ENCODE measurements at regions not wholly inside any gene's neighbourhood (a gene's known extent, or its start where the extent isn't known, plus 50 kb on each side); places are given as distances from the start of the nearest gene placed in this dataset.

GRCh38 chr17:5686074-5686635 lies 101.8 kb upstream of the NLRP1 start:
- no peak overlapping the region for H3K4me3 ChIP-seq (ENCODE audit: low read depth, low read length)
- TF ChIP-seq CTCF (conservative IDR thresholded peaks at IDR 0.05; ENCODE audit: low read depth, low read length) = no peak

DNA sequence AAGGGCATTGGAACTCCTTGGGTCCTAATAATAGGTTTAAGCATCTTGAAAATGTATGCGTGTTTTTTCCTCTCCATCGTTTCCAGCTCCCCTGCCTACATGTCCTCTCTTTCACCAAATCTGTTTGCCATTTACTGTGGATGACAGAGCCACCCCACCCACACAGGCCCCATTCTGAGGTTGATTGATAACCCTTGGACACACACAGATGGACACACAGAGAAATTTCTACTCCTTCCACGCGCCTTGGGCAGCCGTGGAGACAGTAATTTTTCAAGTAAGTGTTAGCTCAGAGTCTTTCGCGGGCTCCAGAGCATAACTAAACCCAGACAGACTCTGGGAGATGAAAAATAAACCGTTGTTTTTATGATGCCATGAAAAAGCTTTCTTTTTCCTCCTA lies 103.3 kb upstream of the NLRP1 start:
- H3K4me3 ChIP-seq (ENCODE audit: low read depth, low read length) = no peak overlapping the region
- no peak for DNase-seq (ENCODE audit: low read depth)
- TF ChIP-seq CTCF (conservative IDR thresholded peaks at IDR 0.05; ENCODE audit: low read depth, low read length) = no peak

More at GRCh38 chr17:5686074-5686635, 101.8 kb upstream of the NLRP1 start:
- no peak for DNase-seq (ENCODE audit: low read depth)

GRCh38 chr17:5693821-5694220 lies 109.5 kb upstream of the NLRP1 start:
- no peak for TF ChIP-seq CTCF (conservative IDR thresholded peaks at IDR 0.05; ENCODE audit: low read depth, low read length)
- H3K4me3 ChIP-seq (ENCODE audit: low read depth, low read length) = no peak overlapping the region
- DNase-seq (ENCODE audit: low read depth) = no peak

DNA sequence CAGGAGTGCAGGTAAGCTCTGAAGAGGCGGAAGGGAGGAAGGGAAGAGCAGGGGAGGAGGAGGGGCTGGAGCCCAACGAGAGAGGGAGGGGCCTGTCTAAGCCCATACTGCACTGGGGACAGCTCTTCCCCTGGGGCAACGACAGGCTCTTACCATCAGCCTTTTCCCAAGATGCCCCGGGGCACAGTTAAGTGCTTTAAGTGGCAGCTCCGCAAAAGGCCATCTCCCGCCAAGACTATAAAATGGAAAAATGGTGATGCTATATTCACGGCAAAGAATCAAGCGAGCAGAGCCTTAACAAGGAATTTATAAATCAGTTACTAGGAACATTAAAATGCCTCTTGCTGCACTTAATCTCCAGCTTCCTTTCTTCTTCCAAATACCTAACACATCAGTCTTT lies 110.2 kb upstream of the NLRP1 start:
- DNase-seq (ENCODE audit: low read depth) = no peak
- TF ChIP-seq CTCF (conservative IDR thresholded peaks at IDR 0.05; ENCODE audit: low read depth, low read length) = no peak

DNA sequence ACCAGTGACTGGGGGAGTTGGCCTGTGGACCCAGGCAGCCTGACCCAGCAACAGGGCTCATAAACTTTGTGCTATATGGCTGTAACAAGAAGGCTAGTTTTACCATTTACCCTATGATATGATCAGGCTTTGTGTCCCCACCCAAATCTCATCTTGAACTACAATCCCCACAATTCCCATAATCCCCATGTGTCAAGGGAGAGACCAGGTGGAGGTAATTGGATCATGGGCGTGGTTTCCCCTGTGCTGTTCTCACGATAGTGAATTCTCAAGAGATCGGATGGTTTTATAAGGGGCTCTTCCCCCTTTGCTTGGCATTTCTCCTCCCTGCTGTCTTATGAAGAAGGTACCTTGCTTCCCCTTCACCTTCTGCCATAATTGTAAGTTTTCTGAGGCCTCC lies 111.2 kb upstream of the NLRP1 start:
- TF ChIP-seq CTCF (conservative IDR thresholded peaks at IDR 0.05; ENCODE audit: low read depth, low read length) = no peak
- DNase-seq (ENCODE audit: low read depth) = no peak
- H3K4me3 ChIP-seq (ENCODE audit: low read depth, low read length) = no peak overlapping the region

More for the DNA sequence above, 110.2 kb upstream of the NLRP1 start:
- H3K4me3 ChIP-seq (ENCODE audit: low read depth, low read length) = no peak overlapping the region

GRCh38 chr17:5698959-5699358 lies 114.7 kb upstream of the NLRP1 start:
- no peak overlapping the region for H3K4me3 ChIP-seq (ENCODE audit: low read depth, low read length)
- no peak for DNase-seq (ENCODE audit: low read depth)
- TF ChIP-seq CTCF (conservative IDR thresholded peaks at IDR 0.05; ENCODE audit: low read depth, low read length) = no peak

- no peak for DNase-seq (ENCODE audit: low read depth)
- H3K4me3 ChIP-seq (ENCODE audit: low read depth, low read length) = no peak overlapping the region
- TF ChIP-seq CTCF (conservative IDR thresholded peaks at IDR 0.05; ENCODE audit: low read depth, low read length) = no peak
Measured at GRCh38 chr17:5699814-5700213, 115.5 kb upstream of the NLRP1 start.

Data from choroid plexus epithelial cell (primary cell).